ENCODE measurements at regions not wholly inside any gene's neighbourhood (a gene's known extent, or its start where the extent isn't known, plus 50 kb on each side); places are given as distances from the start of the nearest gene placed in this dataset.

DNA sequence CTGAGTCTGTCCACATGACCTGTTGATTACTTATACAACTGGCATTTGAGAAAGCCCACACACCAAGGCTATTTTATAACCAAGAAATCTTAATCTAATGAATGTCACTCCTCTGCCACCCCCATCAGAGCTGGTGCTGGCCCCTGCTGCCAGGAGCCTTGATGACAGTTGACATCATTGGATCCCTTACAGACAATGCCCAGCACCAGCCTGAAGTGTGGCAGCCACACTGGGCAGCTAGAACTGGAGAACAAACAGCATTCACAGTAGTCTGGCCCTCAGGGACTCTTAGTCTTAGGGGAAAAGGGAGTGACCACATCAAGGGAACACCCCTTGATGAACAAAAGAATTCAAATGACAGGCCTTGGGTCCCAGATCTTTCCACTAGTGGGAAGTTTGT is 840.6 kb downstream of the EPHA3 start:
- TF ChIP-seq RARB (CRISPR knock-in tag; IDR thresholded peaks at IDR 0.05) (no peak), ZFP30 (CRISPR knock-in tag; IDR thresholded peaks at IDR 0.05) (no peak), ESRRG (CRISPR knock-in tag; IDR thresholded peaks at IDR 0.05) (no peak), ISL1 (CRISPR knock-in tag; IDR thresholded peaks at IDR 0.05) (no peak), OSR1 (CRISPR knock-in tag; IDR thresholded peaks at IDR 0.05) (no peak), TCF4 (CRISPR knock-in tag; IDR thresholded peaks at IDR 0.05; ENCODE audit: borderline replicate concordance) (no peak), ZNF565 (CRISPR knock-in tag; conservative IDR thresholded peaks at IDR 0.05; ENCODE audit: low read depth) (no peak), CSDC2 (CRISPR knock-in tag; IDR thresholded peaks at IDR 0.05) (no peak), ZFP3 (CRISPR knock-in tag; IDR thresholded peaks at IDR 0.05) (no peak), ZC3H10 (CRISPR knock-in tag; IDR thresholded peaks at IDR 0.05) (no peak), GLIS3 (CRISPR knock-in tag; IDR thresholded peaks at IDR 0.05) (no peak), ZNF8 (CRISPR knock-in tag; IDR thresholded peaks at IDR 0.05) (no peak), BACH2 (CRISPR knock-in tag; IDR thresholded peaks at IDR 0.05; ENCODE audit: borderline replicate concordance) (no peak), SNAI2 (CRISPR knock-in tag; IDR thresholded peaks at IDR 0.05) (no peak)
- TF ChIP-seq, protein P1, sequence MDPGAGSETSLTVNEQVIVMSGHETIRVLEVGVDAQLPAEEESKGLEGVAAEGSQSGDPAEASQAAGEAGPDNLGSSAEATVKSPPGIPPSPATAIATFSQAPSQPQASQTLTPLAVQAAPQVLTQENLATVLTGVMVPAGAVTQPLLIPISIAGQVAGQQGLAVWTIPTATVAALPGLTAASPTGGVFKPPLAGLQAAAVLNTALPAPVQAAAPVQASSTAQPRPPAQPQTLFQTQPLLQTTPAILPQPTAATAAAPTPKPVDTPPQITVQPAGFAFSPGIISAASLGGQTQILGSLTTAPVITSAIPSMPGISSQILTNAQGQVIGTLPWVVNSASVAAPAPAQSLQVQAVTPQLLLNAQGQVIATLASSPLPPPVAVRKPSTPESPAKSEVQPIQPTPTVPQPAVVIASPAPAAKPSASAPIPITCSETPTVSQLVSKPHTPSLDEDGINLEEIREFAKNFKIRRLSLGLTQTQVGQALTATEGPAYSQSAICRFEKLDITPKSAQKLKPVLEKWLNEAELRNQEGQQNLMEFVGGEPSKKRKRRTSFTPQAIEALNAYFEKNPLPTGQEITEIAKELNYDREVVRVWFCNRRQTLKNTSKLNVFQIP (CRISPR knock-in tag; IDR thresholded peaks at IDR 0.05; ENCODE audit: borderline replicate concordance, low read depth): no peak
- TF ChIP-seq, protein P2, sequence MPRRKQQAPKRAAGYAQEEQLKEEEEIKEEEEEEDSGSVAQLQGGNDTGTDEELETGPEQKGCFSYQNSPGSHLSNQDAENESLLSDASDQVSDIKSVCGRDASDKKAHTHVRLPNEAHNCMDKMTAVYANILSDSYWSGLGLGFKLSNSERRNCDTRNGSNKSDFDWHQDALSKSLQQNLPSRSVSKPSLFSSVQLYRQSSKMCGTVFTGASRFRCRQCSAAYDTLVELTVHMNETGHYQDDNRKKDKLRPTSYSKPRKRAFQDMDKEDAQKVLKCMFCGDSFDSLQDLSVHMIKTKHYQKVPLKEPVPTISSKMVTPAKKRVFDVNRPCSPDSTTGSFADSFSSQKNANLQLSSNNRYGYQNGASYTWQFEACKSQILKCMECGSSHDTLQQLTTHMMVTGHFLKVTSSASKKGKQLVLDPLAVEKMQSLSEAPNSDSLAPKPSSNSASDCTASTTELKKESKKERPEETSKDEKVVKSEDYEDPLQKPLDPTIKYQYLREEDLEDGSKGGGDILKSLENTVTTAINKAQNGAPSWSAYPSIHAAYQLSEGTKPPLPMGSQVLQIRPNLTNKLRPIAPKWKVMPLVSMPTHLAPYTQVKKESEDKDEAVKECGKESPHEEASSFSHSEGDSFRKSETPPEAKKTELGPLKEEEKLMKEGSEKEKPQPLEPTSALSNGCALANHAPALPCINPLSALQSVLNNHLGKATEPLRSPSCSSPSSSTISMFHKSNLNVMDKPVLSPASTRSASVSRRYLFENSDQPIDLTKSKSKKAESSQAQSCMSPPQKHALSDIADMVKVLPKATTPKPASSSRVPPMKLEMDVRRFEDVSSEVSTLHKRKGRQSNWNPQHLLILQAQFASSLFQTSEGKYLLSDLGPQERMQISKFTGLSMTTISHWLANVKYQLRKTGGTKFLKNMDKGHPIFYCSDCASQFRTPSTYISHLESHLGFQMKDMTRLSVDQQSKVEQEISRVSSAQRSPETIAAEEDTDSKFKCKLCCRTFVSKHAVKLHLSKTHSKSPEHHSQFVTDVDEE (CRISPR knock-in tag; IDR thresholded peaks at IDR 0.05): no peak
- TF ChIP-seq, protein P3, sequence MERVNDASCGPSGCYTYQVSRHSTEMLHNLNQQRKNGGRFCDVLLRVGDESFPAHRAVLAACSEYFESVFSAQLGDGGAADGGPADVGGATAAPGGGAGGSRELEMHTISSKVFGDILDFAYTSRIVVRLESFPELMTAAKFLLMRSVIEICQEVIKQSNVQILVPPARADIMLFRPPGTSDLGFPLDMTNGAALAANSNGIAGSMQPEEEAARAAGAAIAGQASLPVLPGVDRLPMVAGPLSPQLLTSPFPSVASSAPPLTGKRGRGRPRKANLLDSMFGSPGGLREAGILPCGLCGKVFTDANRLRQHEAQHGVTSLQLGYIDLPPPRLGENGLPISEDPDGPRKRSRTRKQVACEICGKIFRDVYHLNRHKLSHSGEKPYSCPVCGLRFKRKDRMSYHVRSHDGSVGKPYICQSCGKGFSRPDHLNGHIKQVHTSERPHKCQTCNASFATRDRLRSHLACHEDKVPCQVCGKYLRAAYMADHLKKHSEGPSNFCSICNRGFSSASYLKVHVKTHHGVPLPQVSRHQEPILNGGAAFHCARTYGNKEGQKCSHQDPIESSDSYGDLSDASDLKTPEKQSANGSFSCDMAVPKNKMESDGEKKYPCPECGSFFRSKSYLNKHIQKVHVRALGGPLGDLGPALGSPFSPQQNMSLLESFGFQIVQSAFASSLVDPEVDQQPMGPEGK (CRISPR knock-in tag; IDR thresholded peaks at IDR 0.05; ENCODE audit: borderline replicate concordance): no peak
- no peak for ATAC-seq

DNA sequence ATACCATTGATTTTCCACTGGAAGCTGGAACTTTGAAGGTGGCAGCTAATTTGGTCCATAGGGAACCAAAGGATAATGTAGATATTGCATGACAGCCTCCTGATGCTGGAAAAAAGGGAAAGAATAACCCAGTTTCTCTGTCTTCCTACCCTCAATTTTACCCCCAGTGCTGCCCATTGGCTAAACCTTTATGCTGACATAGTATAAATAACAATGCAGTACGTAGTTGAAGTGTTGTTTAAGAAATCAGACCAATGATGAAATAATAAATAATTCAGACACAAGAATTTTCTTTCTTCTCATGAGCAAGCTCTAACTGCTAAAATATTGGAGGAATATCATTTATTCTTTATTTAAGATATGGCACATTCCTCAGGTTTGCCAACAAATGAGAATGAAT is 843.4 kb downstream of the EPHA3 start:
- TF ChIP-seq TCF4 (CRISPR knock-in tag; IDR thresholded peaks at IDR 0.05; ENCODE audit: borderline replicate concordance) (no peak), CSDC2 (CRISPR knock-in tag; IDR thresholded peaks at IDR 0.05) (no peak), RARB (CRISPR knock-in tag; IDR thresholded peaks at IDR 0.05) (no peak), ZNF565 (CRISPR knock-in tag; conservative IDR thresholded peaks at IDR 0.05; ENCODE audit: low read depth) (no peak), ZFP30 (CRISPR knock-in tag; IDR thresholded peaks at IDR 0.05) (no peak), ISL1 (CRISPR knock-in tag; IDR thresholded peaks at IDR 0.05) (no peak), ZFP3 (CRISPR knock-in tag; IDR thresholded peaks at IDR 0.05) (no peak), ZNF8 (CRISPR knock-in tag; IDR thresholded peaks at IDR 0.05) (no peak), OSR1 (CRISPR knock-in tag; IDR thresholded peaks at IDR 0.05) (no peak)
- TF ChIP-seq, protein P1 (CRISPR knock-in tag; IDR thresholded peaks at IDR 0.05; ENCODE audit: borderline replicate concordance, low read depth): no peak
- ATAC-seq: no peak

DNA sequence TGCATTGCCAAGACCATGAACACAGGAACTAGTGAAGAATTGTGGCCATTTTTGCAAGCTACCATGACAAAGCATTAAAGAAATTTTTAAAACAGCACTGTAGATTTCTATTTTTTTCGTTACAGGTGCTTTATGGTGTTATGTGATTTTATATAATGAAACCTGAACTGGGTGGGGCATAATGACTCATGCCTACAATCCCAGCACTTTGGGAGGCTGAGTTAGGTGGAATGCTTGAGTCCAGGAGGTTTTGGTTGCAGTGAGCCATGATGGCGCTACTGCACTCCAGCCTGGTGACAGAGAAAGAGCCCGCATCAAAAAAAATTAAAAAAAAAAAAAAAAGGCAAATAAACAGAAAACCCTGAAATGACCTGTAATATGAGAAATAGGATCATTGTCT is 846.7 kb downstream of the EPHA3 start:
- no peak for ATAC-seq
- TF ChIP-seq OSR1 (CRISPR knock-in tag; IDR thresholded peaks at IDR 0.05): no peak
- TF ChIP-seq, protein P1 (CRISPR knock-in tag; IDR thresholded peaks at IDR 0.05; ENCODE audit: borderline replicate concordance, low read depth): no peak
- TF ChIP-seq ZNF565 (CRISPR knock-in tag; conservative IDR thresholded peaks at IDR 0.05; ENCODE audit: low read depth): no peak
- TF ChIP-seq, protein P4, sequence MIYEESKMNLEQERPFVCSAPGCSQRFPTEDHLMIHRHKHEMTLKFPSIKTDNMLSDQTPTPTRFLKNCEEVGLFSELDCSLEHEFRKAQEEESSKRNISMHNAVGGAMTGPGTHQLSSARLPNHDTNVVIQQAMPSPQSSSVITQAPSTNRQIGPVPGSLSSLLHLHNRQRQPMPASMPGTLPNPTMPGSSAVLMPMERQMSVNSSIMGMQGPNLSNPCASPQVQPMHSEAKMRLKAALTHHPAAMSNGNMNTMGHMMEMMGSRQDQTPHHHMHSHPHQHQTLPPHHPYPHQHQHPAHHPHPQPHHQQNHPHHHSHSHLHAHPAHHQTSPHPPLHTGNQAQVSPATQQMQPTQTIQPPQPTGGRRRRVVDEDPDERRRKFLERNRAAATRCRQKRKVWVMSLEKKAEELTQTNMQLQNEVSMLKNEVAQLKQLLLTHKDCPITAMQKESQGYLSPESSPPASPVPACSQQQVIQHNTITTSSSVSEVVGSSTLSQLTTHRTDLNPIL (CRISPR knock-in tag; IDR thresholded peaks at IDR 0.05; ENCODE audit: low read depth): no peak
- TF ChIP-seq SNAI2 (CRISPR knock-in tag; IDR thresholded peaks at IDR 0.05): no peak
- TF ChIP-seq, protein P5, sequence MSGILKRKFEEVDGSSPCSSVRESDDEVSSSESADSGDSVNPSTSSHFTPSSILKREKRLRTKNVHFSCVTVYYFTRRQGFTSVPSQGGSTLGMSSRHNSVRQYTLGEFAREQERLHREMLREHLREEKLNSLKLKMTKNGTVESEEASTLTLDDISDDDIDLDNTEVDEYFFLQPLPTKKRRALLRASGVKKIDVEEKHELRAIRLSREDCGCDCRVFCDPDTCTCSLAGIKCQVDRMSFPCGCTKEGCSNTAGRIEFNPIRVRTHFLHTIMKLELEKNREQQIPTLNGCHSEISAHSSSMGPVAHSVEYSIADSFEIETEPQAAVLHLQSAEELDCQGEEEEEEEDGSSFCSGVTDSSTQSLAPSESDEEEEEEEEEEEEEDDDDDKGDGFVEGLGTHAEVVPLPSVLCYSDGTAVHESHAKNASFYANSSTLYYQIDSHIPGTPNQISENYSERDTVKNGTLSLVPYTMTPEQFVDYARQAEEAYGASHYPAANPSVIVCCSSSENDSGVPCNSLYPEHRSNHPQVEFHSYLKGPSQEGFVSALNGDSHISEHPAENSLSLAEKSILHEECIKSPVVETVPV (CRISPR knock-in tag; IDR thresholded peaks at IDR 0.05): no peak
- no peak for TF ChIP-seq TOX (CRISPR knock-in tag; IDR thresholded peaks at IDR 0.05; ENCODE audit: borderline replicate concordance)
- no peak for TF ChIP-seq PPARA (CRISPR knock-in tag; IDR thresholded peaks at IDR 0.05; ENCODE audit: borderline replicate concordance)
- no peak for TF ChIP-seq BACH2 (CRISPR knock-in tag; IDR thresholded peaks at IDR 0.05; ENCODE audit: borderline replicate concordance)
- TF ChIP-seq, protein P2 (CRISPR knock-in tag; IDR thresholded peaks at IDR 0.05): no peak

All from SK-N-SH treated with all-trans-retinoic acid at 6 μM for 48 hours (cell line).